ENCODE measurements at regions not wholly inside any gene's neighbourhood (a gene's known extent, or its start where the extent isn't known, plus 50 kb on each side); places are given as distances from the start of the nearest gene placed in this dataset.
"Not testable (repeated sequence)": the region's sequence is repeated elsewhere in the genome, so short reads cannot be mapped to it uniquely, and the experiment has no call there.

DNA sequence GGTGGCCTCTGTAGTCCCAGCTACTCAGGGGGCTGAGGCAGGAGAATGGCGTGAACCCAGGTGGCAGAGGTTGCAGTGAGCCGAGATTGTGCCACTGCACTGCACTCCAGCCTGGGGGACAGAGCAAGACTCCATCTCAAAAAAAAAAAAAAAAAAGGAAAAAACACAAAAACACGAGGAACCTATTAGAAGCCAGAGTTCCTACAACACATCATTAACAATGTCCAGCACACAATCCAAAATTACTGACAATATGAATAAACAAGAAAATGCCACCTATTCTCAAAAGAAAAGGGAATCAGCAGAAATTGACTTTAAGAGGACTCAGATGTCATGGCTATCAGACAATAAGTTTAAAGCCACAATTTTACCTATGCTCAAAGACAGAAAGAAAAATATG is 57.3 kb upstream of the HS3ST3A1 start:
- H3K36me3 ChIP-seq; H3K27me3 ChIP-seq; H3K4me1 ChIP-seq; DNase-seq (ENCODE audit: low spot score); H3K4me3 ChIP-seq; H3K9me3 ChIP-seq; H3K27ac ChIP-seq: not testable (repeated sequence)

DNA sequence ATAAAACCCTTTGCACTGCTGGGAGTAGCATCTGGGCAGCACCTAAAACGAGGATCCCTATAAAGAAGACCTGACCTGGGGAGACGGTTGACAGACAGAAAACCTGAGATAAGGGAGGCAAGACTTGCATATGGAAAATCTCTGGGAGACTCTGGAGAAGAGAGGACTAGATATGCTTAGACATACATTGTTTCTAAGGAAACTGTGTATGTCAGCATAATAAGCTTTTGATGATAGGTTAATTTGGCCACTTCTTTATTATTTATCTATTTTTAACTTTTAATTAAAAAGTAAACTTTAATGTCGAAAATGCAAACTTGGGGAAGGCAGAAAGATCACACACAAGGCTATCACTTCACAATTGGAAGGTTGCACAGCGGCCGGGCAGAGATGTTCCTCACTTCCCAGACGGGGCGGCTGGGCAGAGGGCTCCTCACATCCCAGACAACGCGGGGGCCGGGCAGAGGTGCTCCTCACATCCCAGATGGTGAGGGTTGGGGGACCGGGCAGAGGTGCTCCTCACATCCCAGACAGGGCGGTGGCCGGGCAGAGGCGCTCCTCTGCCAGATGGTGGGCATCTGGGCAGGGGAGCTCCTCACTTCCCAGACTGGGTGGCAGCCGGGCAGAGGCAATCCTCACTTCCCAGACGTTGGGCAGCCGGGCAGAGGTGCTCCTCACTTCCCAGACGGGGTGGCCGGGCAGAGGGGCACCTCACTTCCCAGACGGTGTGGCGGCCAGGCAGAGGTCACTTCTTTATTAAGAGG is 64.3 kb upstream of the HS3ST3A1 start:
- TF ChIP-seq, protein P1, sequence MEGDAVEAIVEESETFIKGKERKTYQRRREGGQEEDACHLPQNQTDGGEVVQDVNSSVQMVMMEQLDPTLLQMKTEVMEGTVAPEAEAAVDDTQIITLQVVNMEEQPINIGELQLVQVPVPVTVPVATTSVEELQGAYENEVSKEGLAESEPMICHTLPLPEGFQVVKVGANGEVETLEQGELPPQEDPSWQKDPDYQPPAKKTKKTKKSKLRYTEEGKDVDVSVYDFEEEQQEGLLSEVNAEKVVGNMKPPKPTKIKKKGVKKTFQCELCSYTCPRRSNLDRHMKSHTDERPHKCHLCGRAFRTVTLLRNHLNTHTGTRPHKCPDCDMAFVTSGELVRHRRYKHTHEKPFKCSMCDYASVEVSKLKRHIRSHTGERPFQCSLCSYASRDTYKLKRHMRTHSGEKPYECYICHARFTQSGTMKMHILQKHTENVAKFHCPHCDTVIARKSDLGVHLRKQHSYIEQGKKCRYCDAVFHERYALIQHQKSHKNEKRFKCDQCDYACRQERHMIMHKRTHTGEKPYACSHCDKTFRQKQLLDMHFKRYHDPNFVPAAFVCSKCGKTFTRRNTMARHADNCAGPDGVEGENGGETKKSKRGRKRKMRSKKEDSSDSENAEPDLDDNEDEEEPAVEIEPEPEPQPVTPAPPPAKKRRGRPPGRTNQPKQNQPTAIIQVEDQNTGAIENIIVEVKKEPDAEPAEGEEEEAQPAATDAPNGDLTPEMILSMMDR (IDR thresholded peaks at IDR 0.05): no peak

DNA sequence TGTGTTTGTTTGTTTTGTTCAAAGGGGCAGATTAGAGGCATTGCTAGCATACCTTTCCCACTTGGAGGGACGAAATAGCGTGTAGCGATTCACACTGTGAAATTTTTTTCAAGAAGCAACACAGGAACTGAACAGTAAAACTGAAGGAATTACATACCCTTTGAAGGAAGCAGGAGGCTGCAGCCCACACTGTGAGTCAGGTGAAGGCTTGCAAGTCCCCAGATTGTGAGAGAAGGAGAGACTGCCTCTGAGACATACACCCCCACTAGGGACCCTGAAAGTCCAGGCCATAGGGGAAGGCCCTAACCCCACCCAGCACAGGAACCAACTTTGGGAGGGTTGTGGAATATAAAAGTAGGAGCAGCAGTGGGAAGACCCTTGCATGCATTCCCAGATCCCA is 69.6 kb upstream of the HS3ST3A1 start:
- Histone ChIP-seq H3K27me3 (no peaks in the 10 kb centered on the region), H3K9me3 (peaks cover 0 to 18% of the 10 kb centered on the region in 2 donors), H3K4me1 (no peaks in the 10 kb centered on the region), H3K27ac (no peak overlapping the region), H3K4me3 (no peak overlapping the region), H3K36me3 (no peaks in the 10 kb centered on the region)
- TF ChIP-seq, protein P1 (IDR thresholded peaks at IDR 0.05): no peak
- no peak for DNase-seq (ENCODE audit: low spot score)

More for the DNA sequence above, 64.3 kb upstream of the HS3ST3A1 start:
- H3K4me3 ChIP-seq: no peak overlapping the region
- no peaks in the 10 kb centered on the region for H3K36me3 ChIP-seq
- no peak for DNase-seq (ENCODE audit: low spot score)
- no peaks in the 10 kb centered on the region for H3K27me3 ChIP-seq
- H3K9me3 ChIP-seq: peaks cover 0 to 18% of the 10 kb centered on the region in 2 donors
- no peaks in the 10 kb centered on the region for H3K4me1 ChIP-seq
- no peak overlapping the region for H3K27ac ChIP-seq

DNA sequence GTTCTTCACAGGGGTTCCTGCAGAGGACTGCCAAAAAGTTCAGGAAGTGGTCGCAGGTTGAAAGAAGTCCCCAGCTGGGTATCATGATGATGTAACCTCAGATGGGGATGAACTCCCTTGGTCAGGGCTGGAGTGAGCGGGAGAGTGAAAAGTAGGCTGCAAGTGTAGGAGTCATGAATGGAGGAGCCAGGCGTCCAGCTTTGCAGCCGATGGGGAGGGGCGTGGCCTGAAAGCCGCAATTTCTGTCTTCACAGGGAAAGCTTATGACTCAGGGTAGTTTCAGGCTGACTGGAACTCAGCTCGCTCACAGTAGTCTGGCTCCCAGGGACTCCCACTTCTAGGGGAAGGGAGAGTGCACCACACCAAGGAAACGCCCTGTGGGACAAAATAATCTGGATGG is 70.0 kb upstream of the HS3ST3A1 start:
- no peaks in the 10 kb centered on the region for H3K4me1 ChIP-seq
- H3K36me3 ChIP-seq: no peaks in the 10 kb centered on the region
- H3K4me3 ChIP-seq: no peak overlapping the region
- no peaks in the 10 kb centered on the region for H3K27me3 ChIP-seq
- peaks cover 0 to 18% of the 10 kb centered on the region in 2 donors for H3K9me3 ChIP-seq
- no peak for DNase-seq (ENCODE audit: low spot score)
- TF ChIP-seq, protein P1 (IDR thresholded peaks at IDR 0.05): no peak
- H3K27ac ChIP-seq: no peak overlapping the region

GRCh38 chr17:13678361-13678760 is 76.6 kb upstream of the HS3ST3A1 start:
- TF ChIP-seq, protein P1 (IDR thresholded peaks at IDR 0.05): no peak
- no peaks in the 10 kb centered on the region for H3K4me1 ChIP-seq
- H3K4me3 ChIP-seq: no peak overlapping the region
- H3K27me3 ChIP-seq: no peaks in the 10 kb centered on the region
- H3K9me3 ChIP-seq: no peaks in the 10 kb centered on the region
- H3K36me3 ChIP-seq: no peaks in the 10 kb centered on the region
- DNase-seq (ENCODE audit: low spot score): no peak
- no peak overlapping the region for H3K27ac ChIP-seq

- no peaks in the 10 kb centered on the region for H3K9me3 ChIP-seq
- no peaks in the 10 kb centered on the region for H3K4me1 ChIP-seq
- no peaks in the 10 kb centered on the region for H3K36me3 ChIP-seq
- H3K27me3 ChIP-seq: no peaks in the 10 kb centered on the region
- TF ChIP-seq, protein P1 (IDR thresholded peaks at IDR 0.05): no peak
- no peak overlapping the region for H3K4me3 ChIP-seq
- no peak for DNase-seq (ENCODE audit: low spot score)
- H3K27ac ChIP-seq: no peak overlapping the region
These were observed 77.1 kb upstream of the HS3ST3A1 start for GRCh38 chr17:13678841-13679240.

Data from right atrium auricular region (tissue), 2 donors.